Chondrocyte (in vitro differentiated cells): ENCODE measurements at regions not wholly inside any gene's neighbourhood (a gene's known extent, or its start where the extent isn't known, plus 50 kb on each side); places are given as distances from the start of the nearest gene placed in this dataset.

Experiments used
- DNase-seq: peaks from one replicate; pipeline ENCODE4 v3.0.0; 2021; ENCODE audit warnings: mixed read lengths, low spot score
- H3K27ac Mint-ChIP-seq: one replicate; pipeline ENCODE4 v1.8.0; 2021; ENCODE audit warnings: mild to moderate bottlenecking, moderate library complexity, mixed read lengths; ENCODE audit not compliant: unreplicated experiment
- H3K27me3 Mint-ChIP-seq: 2 replicates; pipeline ENCODE4 v1.8.0; 2021; ENCODE audit warnings: low read depth, mixed read lengths
- H3K36me3 Mint-ChIP-seq: 2 replicates; pipeline ENCODE4 v1.8.0; 2021; ENCODE audit warnings: low read depth, mixed read lengths
- H3K4me1 Mint-ChIP-seq: 2 replicates; pipeline ENCODE4 v1.8.0; 2021; ENCODE audit warnings: low read depth, mild to moderate bottlenecking, mixed read lengths
- H3K4me3 Mint-ChIP-seq: one replicate; pipeline ENCODE4 v1.8.0; 2021; ENCODE audit warnings: mild to moderate bottlenecking, moderate library complexity, mixed read lengths; ENCODE audit not compliant: unreplicated experiment
- H3K9me3 Mint-ChIP-seq: 2 replicates; pipeline ENCODE4 v1.8.0; 2021; ENCODE audit warnings: low read depth, mixed read lengths
- TF ChIP-seq, protein P1 (sequence below): fragments of 200-600 bp; sonication (generic); IDR thresholded peaks from 2 replicates; pipeline ENCODE4 v1.5.0; 2021; ENCODE audit warnings: antibody characterized with exemption, mild to moderate bottlenecking, moderate library complexity

- Mint-ChIP-seq H3K9me3 (no peaks in the 10 kb centered on the region), H3K4me3 (no peak overlapping the region), H3K36me3 (no peaks in the 10 kb centered on the region), H3K4me1 (no peaks in the 10 kb centered on the region), H3K27ac (no peak overlapping the region), H3K27me3 (peaks cover 20% of the 10 kb centered on the region)
- TF ChIP-seq, protein P1, sequence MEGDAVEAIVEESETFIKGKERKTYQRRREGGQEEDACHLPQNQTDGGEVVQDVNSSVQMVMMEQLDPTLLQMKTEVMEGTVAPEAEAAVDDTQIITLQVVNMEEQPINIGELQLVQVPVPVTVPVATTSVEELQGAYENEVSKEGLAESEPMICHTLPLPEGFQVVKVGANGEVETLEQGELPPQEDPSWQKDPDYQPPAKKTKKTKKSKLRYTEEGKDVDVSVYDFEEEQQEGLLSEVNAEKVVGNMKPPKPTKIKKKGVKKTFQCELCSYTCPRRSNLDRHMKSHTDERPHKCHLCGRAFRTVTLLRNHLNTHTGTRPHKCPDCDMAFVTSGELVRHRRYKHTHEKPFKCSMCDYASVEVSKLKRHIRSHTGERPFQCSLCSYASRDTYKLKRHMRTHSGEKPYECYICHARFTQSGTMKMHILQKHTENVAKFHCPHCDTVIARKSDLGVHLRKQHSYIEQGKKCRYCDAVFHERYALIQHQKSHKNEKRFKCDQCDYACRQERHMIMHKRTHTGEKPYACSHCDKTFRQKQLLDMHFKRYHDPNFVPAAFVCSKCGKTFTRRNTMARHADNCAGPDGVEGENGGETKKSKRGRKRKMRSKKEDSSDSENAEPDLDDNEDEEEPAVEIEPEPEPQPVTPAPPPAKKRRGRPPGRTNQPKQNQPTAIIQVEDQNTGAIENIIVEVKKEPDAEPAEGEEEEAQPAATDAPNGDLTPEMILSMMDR: no peak
- no peak for DNase-seq
Observed at GRCh38 chr2:187105218-187105617, 256.2 kb upstream of the ZSWIM2 start.

DNA sequence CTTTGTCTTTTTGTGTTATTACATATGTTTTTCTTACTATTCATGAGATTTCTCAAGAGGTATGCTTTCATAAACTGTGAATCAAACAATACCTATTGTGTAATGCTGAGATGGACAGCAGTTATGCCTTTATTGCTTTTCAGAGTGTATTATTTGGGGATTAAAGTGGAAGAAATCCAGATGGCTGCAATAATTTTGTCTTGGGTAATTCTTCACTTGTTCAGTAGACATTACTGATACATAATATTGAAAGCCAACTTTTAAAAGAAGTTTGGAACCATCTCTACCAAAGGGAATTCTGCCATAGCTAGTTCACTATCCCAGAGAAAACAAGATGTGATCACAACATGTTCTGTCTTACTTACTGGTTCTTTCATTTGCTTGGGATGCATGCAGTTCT lies 253.4 kb upstream of the ZSWIM2 start:
- Mint-ChIP-seq H3K36me3 (peaks cover 2% of the 10 kb centered on the region), H3K27me3 (peaks cover 15% of the 10 kb centered on the region), H3K4me3 (no peak overlapping the region), H3K27ac (no peak overlapping the region), H3K9me3 (no peaks in the 10 kb centered on the region), H3K4me1 (no peaks in the 10 kb centered on the region)
- TF ChIP-seq, protein P1: no peak
- DNase-seq: no peak

- H3K36me3 Mint-ChIP-seq: peaks cover 2% of the 10 kb centered on the region
- peaks cover 10% of the 10 kb centered on the region for H3K27me3 Mint-ChIP-seq
- peaks cover 13% of the 10 kb centered on the region for H3K4me1 Mint-ChIP-seq
- H3K27ac Mint-ChIP-seq: no peak overlapping the region
- H3K4me3 Mint-ChIP-seq: no peak overlapping the region
- H3K9me3 Mint-ChIP-seq: no peaks in the 10 kb centered on the region
- TF ChIP-seq, protein P1: no peak
- no peak for DNase-seq
Observed at GRCh38 chr2:187098154-187098553, 249.2 kb upstream of the ZSWIM2 start.

- peaks cover 10% of the 10 kb centered on the region for H3K27me3 Mint-ChIP-seq
Observed at GRCh38 chr2:187093771-187094412, 244.9 kb upstream of the ZSWIM2 start.

GRCh38 chr2:187091664-187092063 lies 242.7 kb upstream of the ZSWIM2 start:
- Mint-ChIP-seq H3K27me3 (peaks cover 2% of the 10 kb centered on the region), H3K9me3 (peaks cover 5% of the 10 kb centered on the region), H3K4me1 (peaks cover 21% of the 10 kb centered on the region), H3K4me3 (no peak overlapping the region), H3K27ac (no peak overlapping the region), H3K36me3 (no peaks in the 10 kb centered on the region)
- TF ChIP-seq, protein P1: no peak
- DNase-seq: no peak

More at GRCh38 chr2:187093771-187094412, 244.9 kb upstream of the ZSWIM2 start:
- peaks cover 2% of the 10 kb centered on the region for H3K36me3 Mint-ChIP-seq
- no peak overlapping the region for H3K4me3 Mint-ChIP-seq
- DNase-seq: no peak
- peaks cover 21% of the 10 kb centered on the region for H3K4me1 Mint-ChIP-seq
- H3K27ac Mint-ChIP-seq: peak overlapping the region; percentile 41
- TF ChIP-seq, protein P1: no peak
- H3K9me3 Mint-ChIP-seq: peaks cover 5% of the 10 kb centered on the region
